ENCODE measurements at regions not wholly inside any gene's neighbourhood (a gene's known extent, or its start where the extent isn't known, plus 50 kb on each side); places are given as distances from the start of the nearest gene placed in this dataset.

DNA sequence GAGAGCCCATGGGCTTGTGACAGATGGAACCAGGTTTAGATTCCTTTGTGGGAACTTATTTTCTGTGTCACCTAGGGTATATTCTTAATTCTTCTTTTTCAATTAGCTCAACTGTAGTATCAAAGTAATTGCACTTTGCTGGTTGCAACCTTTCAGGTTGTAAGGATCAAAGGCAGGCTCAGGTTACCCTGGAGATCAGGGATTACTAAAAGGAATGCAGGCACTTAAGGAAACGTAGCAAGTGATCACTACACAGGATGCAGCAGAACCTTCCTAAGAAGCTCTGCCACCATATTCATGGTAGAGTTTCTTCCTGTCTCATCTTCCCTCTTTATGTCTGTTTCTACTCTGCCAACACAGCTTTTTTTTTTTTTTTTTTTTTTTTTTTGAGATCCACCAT lies 133.2 kb upstream of the JAG1 start:
- DNase-seq: no peak

GRCh38 chr20:10812759-10813327 lies 139.0 kb upstream of the JAG1 start:
- DNase-seq: no peak

- DNase-seq: no peak
Measured at GRCh38 chr20:10823585-10823984, 149.8 kb upstream of the JAG1 start.

DNA sequence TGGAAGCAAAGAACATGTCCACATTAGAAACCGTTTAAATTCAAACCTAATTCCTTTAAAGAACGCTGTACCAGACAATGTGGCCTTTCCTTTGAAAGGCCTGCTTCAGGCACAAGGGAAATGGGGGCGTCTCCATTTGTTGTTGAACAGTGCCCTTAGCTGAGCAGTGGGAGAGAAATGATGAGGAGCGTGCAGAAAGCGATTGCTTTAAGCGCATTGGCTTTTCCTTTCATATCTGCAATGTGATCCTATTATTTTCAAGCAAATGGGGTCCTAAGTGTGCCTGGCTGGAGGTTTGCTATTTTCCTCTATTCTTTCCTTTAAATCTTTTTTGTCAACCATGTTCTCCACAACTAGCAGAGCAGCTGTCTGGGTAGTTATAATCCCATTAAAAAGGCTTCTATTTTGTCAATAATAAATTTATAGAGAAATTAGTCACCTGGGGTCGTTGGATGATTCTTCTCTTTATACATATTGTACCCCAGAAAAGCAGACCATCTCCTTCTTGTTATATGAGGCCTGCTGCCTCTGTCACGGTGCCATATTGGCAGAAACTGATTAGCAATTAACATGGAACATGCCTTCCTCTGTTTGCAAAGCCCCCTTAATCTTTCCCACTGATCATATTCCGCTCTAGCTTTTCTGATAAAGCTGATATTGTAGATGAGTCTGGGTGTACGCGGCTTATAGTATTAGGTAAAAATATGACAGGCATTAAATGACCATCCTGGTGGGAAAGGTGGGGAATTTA lies 151.1 kb upstream of the JAG1 start:
- DNase-seq: no peak

DNA sequence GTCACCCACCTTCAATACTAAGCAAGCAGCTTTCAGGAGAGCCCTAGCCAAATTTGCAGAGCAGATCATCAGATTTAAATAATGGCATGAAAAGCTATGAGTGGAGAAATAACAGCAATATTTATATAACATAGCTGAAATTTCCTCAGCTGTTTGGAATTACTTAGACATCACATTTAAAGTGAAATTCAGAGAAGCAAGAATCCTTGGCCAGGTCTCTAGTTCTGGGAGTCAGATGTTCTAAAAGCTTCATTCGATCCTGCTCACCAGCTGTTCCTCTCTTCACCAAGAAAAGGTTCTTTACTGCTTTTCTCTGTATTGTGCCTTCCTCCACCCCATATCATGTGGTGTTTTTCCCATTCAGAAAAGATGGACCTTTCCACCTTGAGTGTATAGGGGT lies 152.3 kb upstream of the JAG1 start:
- no peak for DNase-seq

- no peak for DNase-seq
Measured at GRCh38 chr20:10828180-10828579, 154.4 kb upstream of the JAG1 start.

GRCh38 chr20:10832141-10832540 lies 158.3 kb upstream of the JAG1 start:
- no peak for DNase-seq

- no peak for DNase-seq
Measured at GRCh38 chr20:10837901-10838300, 164.1 kb upstream of the JAG1 start.

DNA sequence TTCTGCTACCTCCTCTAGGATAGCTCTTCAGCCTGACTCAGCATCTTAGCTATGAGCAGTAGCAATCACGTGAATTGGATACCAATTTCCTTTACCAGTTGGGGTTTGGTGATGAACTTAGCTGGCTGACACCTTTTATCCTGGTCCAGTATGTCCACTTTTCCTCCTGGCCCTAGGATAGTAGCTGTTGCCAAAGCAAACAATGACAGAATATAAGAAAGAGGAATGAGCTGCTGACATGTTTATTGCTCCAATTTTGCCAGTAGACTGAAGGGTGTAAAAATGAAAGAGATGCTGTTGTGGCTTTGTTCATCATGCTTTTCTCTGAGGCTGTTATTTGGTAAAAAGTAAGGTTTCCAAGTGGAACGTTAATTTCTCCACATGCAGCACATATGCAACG lies 168.3 kb upstream of the JAG1 start:
- DNase-seq: no peak

DNA sequence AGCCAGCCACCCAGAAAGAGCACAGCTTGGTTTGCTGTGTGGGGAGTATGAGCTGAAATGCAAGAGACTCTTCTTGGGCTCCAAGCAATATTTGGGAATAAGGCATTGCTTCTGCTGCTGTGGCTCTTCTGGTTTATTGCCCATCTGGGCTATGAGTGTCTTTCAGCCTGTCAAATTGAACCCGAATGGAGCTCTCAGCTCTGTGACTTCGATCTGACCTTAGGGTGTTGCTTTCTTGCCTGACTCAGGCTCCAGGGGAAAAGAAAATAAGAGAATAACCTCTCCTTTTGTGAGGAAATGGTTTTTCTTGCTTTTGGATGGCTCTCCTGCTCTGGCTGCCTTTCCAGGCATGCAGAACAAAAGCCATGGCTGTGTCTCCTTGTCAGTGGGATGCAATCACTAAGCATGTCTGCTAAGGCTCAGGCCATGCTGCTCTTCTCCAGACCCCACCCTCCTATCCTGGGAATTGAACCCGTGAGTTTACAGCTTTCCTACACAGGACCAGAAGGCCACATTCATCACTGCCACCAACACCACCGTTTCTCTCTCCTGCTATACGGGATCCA lies 169.4 kb upstream of the JAG1 start:
- no peak for DNase-seq

DNA sequence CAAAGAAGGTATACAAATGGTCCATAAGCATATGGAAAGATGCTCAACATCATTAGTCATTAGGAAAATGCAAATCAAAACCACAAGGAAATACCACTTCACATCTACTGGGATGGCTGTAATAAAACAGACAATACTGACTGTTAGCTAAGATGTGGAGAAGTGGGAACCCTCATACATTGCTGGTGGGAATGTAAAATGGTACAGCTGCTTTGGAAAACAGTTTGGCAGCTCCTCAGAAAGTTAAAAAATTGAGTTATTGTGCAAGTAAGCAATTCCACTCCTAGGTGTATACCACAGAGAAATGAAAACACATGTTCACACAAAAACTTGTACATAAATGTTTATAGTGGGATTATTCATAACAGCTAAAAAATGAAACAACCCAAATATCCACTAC lies 173.0 kb upstream of the JAG1 start:
- DNase-seq: no peak

DNA sequence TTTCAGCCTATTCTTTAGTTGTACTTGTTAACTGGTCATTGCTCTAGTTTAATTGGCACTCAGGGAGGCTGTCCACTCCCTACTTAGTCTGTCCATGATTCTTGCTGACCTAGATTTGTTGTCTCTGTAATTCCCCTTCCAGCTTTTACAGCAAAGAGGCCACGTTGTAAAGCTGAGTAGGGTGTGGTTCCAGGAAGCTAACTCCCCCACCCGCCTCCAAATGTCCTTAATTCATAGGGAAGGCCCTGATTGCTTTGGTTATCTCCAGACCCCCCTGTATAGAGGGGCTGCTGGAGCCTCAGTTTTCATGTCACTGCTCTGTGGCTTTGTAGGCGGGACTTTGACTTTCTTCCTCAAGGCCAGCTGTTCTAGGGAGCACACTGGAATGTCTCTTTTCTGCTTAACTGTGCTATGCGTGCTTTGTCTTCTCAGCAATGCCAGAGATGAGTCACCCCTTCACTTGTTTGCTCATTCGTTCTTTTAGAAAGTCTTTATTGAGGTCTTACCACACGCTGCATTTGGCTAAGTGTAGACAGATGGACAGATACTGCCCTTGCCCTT lies 175.1 kb upstream of the JAG1 start:
- peak in 1 of 2 experiments; percentile 25 for DNase-seq

DNA sequence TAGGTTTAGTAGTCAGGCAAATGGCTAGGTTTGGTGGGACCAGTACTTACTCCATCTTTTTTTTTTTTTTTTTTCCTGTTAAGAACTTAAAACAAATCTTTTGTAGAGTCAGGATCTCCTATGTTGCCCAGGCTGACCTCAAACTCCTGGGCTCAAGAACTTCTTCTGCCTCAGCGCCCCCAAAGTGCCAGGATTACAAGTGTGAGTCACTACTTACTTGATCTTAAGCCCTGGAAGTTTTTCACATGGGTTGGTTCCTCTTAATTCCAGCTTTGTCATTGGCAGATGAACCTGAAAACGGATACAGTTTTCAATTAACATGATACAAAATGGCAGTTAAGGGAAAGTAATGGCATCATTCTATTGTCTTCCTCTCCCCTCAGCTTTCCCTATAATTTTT lies 179.4 kb upstream of the JAG1 start:
- no peak for DNase-seq

DNA sequence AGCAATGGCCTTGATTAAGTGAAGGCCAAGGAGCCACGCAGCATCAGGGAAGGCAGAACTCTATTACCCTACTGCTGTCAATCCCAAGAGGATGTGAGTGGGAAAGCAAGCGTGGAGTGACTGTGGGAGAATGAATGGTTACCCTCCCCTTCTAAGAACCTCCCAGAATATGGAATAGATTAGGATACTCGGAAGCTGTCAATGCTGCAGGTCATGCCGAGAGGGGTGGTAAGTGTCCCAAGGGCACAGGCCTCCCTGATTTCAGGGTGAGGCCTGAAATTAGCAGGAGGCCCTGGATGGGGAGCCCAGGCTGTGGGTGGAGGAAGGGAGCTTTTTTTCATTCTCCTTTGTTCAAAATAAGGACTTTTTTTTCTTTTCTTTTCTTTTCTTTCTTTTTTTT lies 179.9 kb upstream of the JAG1 start:
- DNase-seq: no peak

GRCh38 chr20:10854976-10855375 lies 181.2 kb upstream of the JAG1 start:
- no peak for DNase-seq

DNA sequence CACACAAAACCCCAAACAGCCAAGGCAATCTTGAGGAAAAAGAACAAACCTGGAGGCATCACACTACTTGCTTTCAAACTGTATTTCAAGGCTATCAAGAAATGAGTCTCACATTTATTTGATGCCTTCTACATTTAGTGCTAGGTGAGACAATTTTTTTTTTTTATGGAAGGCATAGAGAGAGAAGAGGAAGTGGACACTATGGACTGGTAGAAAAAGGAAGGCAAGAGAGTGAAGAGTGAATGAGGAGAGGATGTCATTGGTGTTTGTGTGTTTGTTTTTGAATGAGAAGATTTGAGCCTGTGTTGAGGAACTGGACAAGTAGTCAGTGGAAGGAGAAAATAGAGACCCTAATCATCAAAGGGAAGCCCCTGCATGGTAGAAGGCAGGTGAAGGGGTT lies 182.0 kb upstream of the JAG1 start:
- DNase-seq: no peak

DNA sequence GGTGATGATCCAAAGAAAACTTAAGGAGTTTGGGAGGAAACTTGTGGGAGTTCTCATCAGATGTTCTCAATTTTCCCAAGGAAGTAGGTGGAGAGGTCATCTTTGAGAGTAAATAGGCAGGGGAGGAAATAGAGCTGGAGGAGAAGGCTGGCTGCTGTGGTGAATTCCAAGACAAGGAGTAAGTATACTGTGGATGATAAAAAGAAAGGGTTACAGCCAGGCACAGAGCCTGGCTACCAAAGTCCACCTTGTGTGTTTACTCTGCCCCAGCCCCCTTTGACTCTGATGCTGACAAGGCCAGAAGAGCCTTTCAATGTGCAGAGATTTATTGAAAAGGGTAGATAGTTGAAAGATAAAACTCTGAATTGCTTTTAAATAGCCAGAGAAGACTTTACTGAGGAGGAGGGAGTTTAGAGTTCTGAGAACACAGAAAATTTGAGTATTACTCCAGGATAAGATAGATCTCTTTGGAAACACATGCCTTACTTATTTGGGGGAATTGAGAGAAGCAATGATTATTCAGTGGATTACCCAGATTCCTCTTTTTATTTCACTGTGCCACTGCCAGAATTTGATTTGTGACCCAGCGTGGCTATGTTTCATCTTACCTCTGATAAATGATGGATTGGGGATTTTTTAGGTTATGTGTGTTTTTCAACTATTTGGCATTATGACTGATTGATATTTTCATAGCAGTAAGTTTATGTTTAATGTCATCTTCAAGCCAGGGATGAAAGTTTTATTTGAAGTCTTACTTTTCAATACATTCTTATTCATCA lies 182.6 kb upstream of the JAG1 start:
- DNase-seq: no peak

DNA sequence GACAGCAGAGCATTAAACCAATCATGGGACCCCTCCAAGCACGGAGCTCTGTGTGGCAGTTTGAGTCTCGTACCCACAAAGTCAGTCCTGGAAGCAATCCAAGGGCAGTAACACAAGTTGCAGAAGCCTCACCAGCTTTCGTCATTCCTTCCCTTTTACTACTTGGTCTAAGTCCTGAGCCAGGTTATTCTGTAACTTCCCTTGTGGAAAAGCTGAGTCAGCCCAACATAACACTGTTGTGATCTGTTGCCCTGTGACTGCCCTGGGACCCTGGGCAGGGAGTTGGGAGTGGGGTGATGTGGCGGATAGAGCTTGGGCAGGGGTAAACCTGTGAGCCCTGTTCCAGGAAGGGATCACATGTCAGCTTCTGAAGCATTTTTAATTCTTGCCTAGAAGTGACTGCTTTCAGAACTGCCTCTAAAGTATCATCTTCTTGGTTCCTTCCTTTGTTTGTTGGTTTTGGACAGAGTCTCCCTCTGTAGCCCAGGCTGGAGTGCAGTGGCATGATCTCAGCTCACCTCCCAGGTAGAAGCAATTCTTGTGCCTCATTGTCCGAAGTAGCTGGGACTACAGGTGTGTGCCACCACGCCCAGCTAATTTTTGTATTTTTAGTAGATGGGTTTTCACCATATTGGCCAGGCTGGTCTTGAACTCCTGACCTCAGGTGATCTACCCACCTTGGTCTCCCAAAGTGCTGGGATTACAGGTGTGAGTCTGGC lies 183.7 kb upstream of the JAG1 start:
- DNase-seq: no peak

DNA sequence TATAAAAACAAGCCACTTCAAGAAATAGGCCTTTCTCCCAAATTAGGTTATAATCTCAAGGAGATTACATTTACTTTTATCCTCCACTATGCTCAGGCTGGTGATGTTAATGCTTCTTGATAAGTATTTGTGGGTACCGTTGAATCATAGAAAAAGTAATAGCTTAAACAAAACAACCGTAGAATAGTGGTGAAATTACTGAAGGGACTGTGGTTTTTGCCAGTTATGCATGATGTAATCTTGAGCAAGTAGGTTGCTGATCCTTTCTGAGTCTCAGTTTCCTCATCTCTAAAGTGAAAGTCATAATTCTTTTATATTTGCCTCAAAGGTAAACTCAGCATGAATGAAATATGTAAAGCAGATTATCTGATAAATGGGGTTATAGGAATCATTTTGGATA lies 187.3 kb upstream of the JAG1 start:
- DNase-seq: no peak

DNA sequence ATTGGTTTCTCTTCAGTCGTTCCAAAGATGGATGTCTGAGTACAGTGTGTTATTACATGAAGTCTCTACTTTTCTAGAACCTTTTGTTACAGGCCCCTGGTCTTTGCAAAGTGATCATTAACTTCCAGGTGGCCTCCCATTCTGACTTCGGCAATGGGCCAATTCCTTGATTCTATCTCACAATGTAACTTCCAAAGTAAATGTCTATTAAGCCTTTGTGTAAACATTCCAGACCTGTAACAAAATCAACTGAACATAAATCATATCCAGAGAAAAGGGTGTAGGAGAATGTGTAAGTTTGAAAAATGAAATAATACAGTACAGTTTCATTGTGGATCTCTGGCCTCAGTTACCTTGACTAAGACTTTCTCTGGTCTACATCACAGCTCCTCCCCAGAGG lies 187.8 kb upstream of the JAG1 start:
- DNase-seq: no peak

- peak; percentile 51 to 77 for DNase-seq
Measured at GRCh38 chr20:10863337-10864060, 189.7 kb upstream of the JAG1 start.

- peak in 1 of 2 experiments; percentile 36 for DNase-seq
Measured at GRCh38 chr20:10864076-10864672, 190.4 kb upstream of the JAG1 start.
